ENCODE measurements at regions not wholly inside any gene's neighbourhood (a gene's known extent, or its start where the extent isn't known, plus 50 kb on each side); places are given as distances from the start of the nearest gene placed in this dataset.

- 79 to 86% (median 81%) methylated on average over 4 of the region's 4 CpGs for WGBS, 3 donors
- H3K4me1 ChIP-seq (ENCODE audit: insufficient read depth) = no peaks in the 10 kb centered on the region
- TF ChIP-seq CTCF (IDR thresholded peaks at IDR 0.05) (no peak), EP300 (IDR thresholded peaks at IDR 0.05) (no peak), POLR2A (IDR thresholded peaks at IDR 0.05) (no peak)
- no peaks in the 10 kb centered on the region for H3K36me3 ChIP-seq
- H3K27ac ChIP-seq = no peak overlapping the region
- H3K4me3 ChIP-seq = no peak overlapping the region
- intact Hi-C loops (cut with DNase I) = no loop called here
- H3K9me3 ChIP-seq = no peaks in the 10 kb centered on the region
- no peak for DNase-seq
- no peaks in the 10 kb centered on the region for H3K27me3 ChIP-seq
Measured at GRCh38 chr2:129462967-129463366, 516.5 kb upstream of the RAB6C start.

GRCh38 chr2:129464036-129464435 is 515.4 kb upstream of the RAB6C start:
- Histone ChIP-seq H3K4me3 (no peak overlapping the region), H3K4me1 (ENCODE audit: insufficient read depth) (no peaks in the 10 kb centered on the region), H3K9me3 (no peaks in the 10 kb centered on the region), H3K27ac (no peak overlapping the region), H3K27me3 (no peaks in the 10 kb centered on the region), H3K36me3 (no peaks in the 10 kb centered on the region)
- intact Hi-C loops (cut with DNase I) = no loop called here
- no peak for TF ChIP-seq POLR2A (IDR thresholded peaks at IDR 0.05)
- TF ChIP-seq CTCF (IDR thresholded peaks at IDR 0.05) = no peak
- TF ChIP-seq EP300 (IDR thresholded peaks at IDR 0.05) = no peak
- DNase-seq = no peak
- WGBS, 3 donors = 90 to 93% (median 91%) methylated on average over 4 of the region's 4 CpGs

- intact Hi-C loops (cut with DNase I) = no loop called here
- H3K36me3 ChIP-seq = no peaks in the 10 kb centered on the region
Measured at GRCh38 chr2:129464631-129465030, 514.8 kb upstream of the RAB6C start.

GRCh38 chr2:129465045-129465444 is 514.4 kb upstream of the RAB6C start:
- no peak for TF ChIP-seq POLR2A (IDR thresholded peaks at IDR 0.05)
- TF ChIP-seq CTCF (IDR thresholded peaks at IDR 0.05) = no peak
- TF ChIP-seq EP300 (IDR thresholded peaks at IDR 0.05) = no peak
- H3K4me1 ChIP-seq (ENCODE audit: insufficient read depth) = no peaks in the 10 kb centered on the region
- no peak overlapping the region for H3K27ac ChIP-seq
- 81 to 96% (median 91%) methylated on average over 11 of the region's 11 CpGs for WGBS, 3 donors
- no peak overlapping the region for H3K4me3 ChIP-seq
- no peaks in the 10 kb centered on the region for H3K9me3 ChIP-seq
- no peaks in the 10 kb centered on the region for H3K27me3 ChIP-seq
- no peak for DNase-seq
- no peaks in the 10 kb centered on the region for H3K36me3 ChIP-seq
- intact Hi-C loops (cut with DNase I) = no loop called here

More at GRCh38 chr2:129464631-129465030, 514.8 kb upstream of the RAB6C start:
- H3K4me3 ChIP-seq = no peak overlapping the region
- no peaks in the 10 kb centered on the region for H3K4me1 ChIP-seq (ENCODE audit: insufficient read depth)
- H3K27ac ChIP-seq = no peak overlapping the region
- WGBS, 3 donors = 65 to 94% (median 93%) methylated on average over 6 of the region's 6 CpGs
- H3K27me3 ChIP-seq = no peaks in the 10 kb centered on the region
- no peak for DNase-seq
- no peaks in the 10 kb centered on the region for H3K9me3 ChIP-seq
- TF ChIP-seq CTCF (IDR thresholded peaks at IDR 0.05) = no peak
- no peak for TF ChIP-seq POLR2A (IDR thresholded peaks at IDR 0.05)
- no peak for TF ChIP-seq EP300 (IDR thresholded peaks at IDR 0.05)

- H3K9me3 ChIP-seq = no peaks in the 10 kb centered on the region
- no peak overlapping the region for H3K4me3 ChIP-seq
- DNase-seq = no peak
- H3K27ac ChIP-seq = no peak overlapping the region
- intact Hi-C loops (cut with DNase I) = no loop called here
- 91 to 93% (median 91%) methylated on average over 13 of the region's 13 CpGs for WGBS, 3 donors
- TF ChIP-seq POLR2A (IDR thresholded peaks at IDR 0.05) (no peak), EP300 (IDR thresholded peaks at IDR 0.05) (no peak), CTCF (IDR thresholded peaks at IDR 0.05) (no peak)
- H3K36me3 ChIP-seq = no peaks in the 10 kb centered on the region
- H3K27me3 ChIP-seq = no peaks in the 10 kb centered on the region
- no peaks in the 10 kb centered on the region for H3K4me1 ChIP-seq (ENCODE audit: insufficient read depth)
Measured at GRCh38 chr2:129466389-129466788, 513.1 kb upstream of the RAB6C start.

Measured in ovary (tissue), 7 donors.